Fibroblast of lung (primary cell): ENCODE measurements at regions not wholly inside any gene's neighbourhood (a gene's known extent, or its start where the extent isn't known, plus 50 kb on each side); places are given as distances from the start of the nearest gene placed in this dataset.

Source experiments
- DNase-seq, 2 donors: peaks; one replicate each; pipeline versions ENCODE4 v3.0.0 to v3.0.0-alpha.2; 2010; ENCODE audit warnings: low read depth in 2 of 2
- H2AFZ ChIP-seq: 2 replicates; pipeline ENCODE4 v1.5.1; 2012; ENCODE audit warnings: low read length, control low read depth, inconsistent platforms
- H3K27ac ChIP-seq: 2 replicates; pipeline ENCODE4 v1.5.1; 2011; ENCODE audit warnings: low read length, control low read depth; ENCODE audit not compliant: insufficient read depth
- H3K27me3 ChIP-seq: 2 replicates; pipeline ENCODE4 v1.5.1; 2011; ENCODE audit warnings: mild to moderate bottlenecking, low read length; ENCODE audit not compliant: control insufficient read depth, insufficient read depth
- H3K36me3 ChIP-seq: 2 replicates; pipeline ENCODE4 v1.5.1; 2011; ENCODE audit warnings: low read length; ENCODE audit not compliant: control insufficient read depth, insufficient read depth
- H3K4me1 ChIP-seq: 2 replicates; pipeline ENCODE4 v1.5.1; 2011; ENCODE audit warnings: low read length; ENCODE audit not compliant: control insufficient read depth, insufficient read depth; ENCODE audit errors: extremely low read depth
- H3K4me2 ChIP-seq: 2 replicates; pipeline ENCODE4 v1.5.1; 2011; ENCODE audit warnings: low read length, control low read depth; ENCODE audit not compliant: insufficient read depth; ENCODE audit errors: extremely low read depth
- H3K4me3 ChIP-seq, 4 experiments: fragments of 200-600 bp in 1 of 4; sonication (generic) in 1 of 4; replicated peaks in 1 of 4; 2 replicates each; pipeline ENCODE4 v1.5.1; 2011 to 2016; ENCODE audit warnings: low read length in 4 of 4, low read depth in 3 of 4, mild to moderate bottlenecking in 3 of 4, control low read depth in 2 of 4, inconsistent platforms in 1 of 4, mixed read lengths in 1 of 4; ENCODE audit not compliant: insufficient read depth in 1 of 4; ENCODE audit errors: control extremely low read depth in 1 of 4
- H3K79me2 ChIP-seq: 2 replicates; pipeline ENCODE4 v1.5.1; 2012; ENCODE audit warnings: mild to moderate bottlenecking, low read length, inconsistent platforms; ENCODE audit not compliant: control insufficient read depth, insufficient read depth
- H3K9ac ChIP-seq: 2 replicates; pipeline ENCODE4 v1.5.1; 2011; ENCODE audit warnings: mild to moderate bottlenecking, low read length, control low read depth; ENCODE audit not compliant: insufficient read depth
- H3K9me3 ChIP-seq: 2 replicates; pipeline ENCODE4 v1.5.1; 2012; ENCODE audit warnings: low read depth, low read length; ENCODE audit not compliant: control insufficient read depth, insufficient read depth
- H4K20me1 ChIP-seq: 2 replicates; pipeline ENCODE4 v1.5.1; 2011; ENCODE audit warnings: low read length; ENCODE audit not compliant: control insufficient read depth, insufficient read depth; ENCODE audit errors: extremely low read depth
- EZH2 ChIP-seq: IDR thresholded peaks from 2 replicates; pipeline ENCODE4 v1.5.1; 2012; ENCODE audit warnings: low read length, control low read depth, mild to moderate bottlenecking; ENCODE audit errors: missing control alignments
- TF ChIP-seq, protein P1 (sequence below), 2 donors: IDR thresholded peaks in 1 of 2; conservative IDR thresholded peaks in 1 of 2; 1 replicate in 1 of 2; 2 replicates in 1 of 2; pipeline ENCODE4 v1.5.1; 2011 to 2012; ENCODE audit warnings: low read length in 2 of 2, control low read depth in 1 of 2, inconsistent platforms in 1 of 2, low read depth in 1 of 2, mild to moderate bottlenecking in 1 of 2

- H3K27me3 ChIP-seq, result no peaks in the 10 kb centered on the region
- H3K9ac ChIP-seq, result no peak overlapping the region
- no peaks in the 10 kb centered on the region for H3K9me3 ChIP-seq
- H3K36me3 ChIP-seq, result no peaks in the 10 kb centered on the region
- H3K27ac ChIP-seq, result no peak overlapping the region
- TF ChIP-seq, protein P1, sequence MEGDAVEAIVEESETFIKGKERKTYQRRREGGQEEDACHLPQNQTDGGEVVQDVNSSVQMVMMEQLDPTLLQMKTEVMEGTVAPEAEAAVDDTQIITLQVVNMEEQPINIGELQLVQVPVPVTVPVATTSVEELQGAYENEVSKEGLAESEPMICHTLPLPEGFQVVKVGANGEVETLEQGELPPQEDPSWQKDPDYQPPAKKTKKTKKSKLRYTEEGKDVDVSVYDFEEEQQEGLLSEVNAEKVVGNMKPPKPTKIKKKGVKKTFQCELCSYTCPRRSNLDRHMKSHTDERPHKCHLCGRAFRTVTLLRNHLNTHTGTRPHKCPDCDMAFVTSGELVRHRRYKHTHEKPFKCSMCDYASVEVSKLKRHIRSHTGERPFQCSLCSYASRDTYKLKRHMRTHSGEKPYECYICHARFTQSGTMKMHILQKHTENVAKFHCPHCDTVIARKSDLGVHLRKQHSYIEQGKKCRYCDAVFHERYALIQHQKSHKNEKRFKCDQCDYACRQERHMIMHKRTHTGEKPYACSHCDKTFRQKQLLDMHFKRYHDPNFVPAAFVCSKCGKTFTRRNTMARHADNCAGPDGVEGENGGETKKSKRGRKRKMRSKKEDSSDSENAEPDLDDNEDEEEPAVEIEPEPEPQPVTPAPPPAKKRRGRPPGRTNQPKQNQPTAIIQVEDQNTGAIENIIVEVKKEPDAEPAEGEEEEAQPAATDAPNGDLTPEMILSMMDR (conservative IDR thresholded peaks at IDR 0.05 in 1 of 2, IDR thresholded peaks at IDR 0.05 in 1 of 2; ENCODE audit: low read depth in 1 of 2, low read length in 2 of 2), result no peak
- no peak for TF ChIP-seq EZH2
- no peaks in the 10 kb centered on the region for H3K4me1 ChIP-seq
- no peaks in the 10 kb centered on the region for H4K20me1 ChIP-seq
- H3K4me2 ChIP-seq, result no peak overlapping the region
- no peak overlapping the region for H3K4me3 ChIP-seq
- H2AFZ ChIP-seq, result no peak overlapping the region
- DNase-seq, result no peak
- no peaks in the 10 kb centered on the region for H3K79me2 ChIP-seq
Measured at GRCh38 chr4:1485280-1485679, 79.0 kb upstream of the NKX1-1 start.

DNA sequence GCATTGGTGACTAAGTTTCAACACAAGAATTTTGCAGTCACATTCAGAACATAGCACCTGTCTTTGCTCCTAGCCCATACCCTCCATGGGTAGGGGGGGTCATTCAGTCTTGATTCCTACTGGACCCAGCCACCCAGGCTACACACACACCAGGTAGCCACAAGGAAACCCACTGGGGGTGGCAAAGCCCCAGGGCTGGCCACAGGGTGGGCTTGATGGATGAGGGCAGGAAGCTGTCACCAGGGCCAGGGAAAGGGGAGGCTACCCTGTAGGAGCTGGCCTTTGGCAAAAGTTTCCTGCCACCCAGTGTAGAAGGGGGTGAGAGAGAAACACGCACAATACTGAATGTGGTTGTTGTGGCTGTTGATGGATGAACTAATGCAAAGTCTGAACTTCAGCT is 74.5 kb upstream of the NKX1-1 start:
- no peaks in the 10 kb centered on the region for H3K4me1 ChIP-seq
- H2AFZ ChIP-seq, result no peak overlapping the region
- no peak for DNase-seq
- H3K79me2 ChIP-seq, result no peaks in the 10 kb centered on the region
- no peak overlapping the region for H3K4me2 ChIP-seq
- no peak overlapping the region for H3K9ac ChIP-seq
- H4K20me1 ChIP-seq, result no peaks in the 10 kb centered on the region
- TF ChIP-seq EZH2, result no peak
- TF ChIP-seq, protein P1 (conservative IDR thresholded peaks at IDR 0.05 in 1 of 2, IDR thresholded peaks at IDR 0.05 in 1 of 2; ENCODE audit: low read depth in 1 of 2, low read length in 2 of 2), result no peak
- H3K4me3 ChIP-seq, result no peak overlapping the region
- no peaks in the 10 kb centered on the region for H3K27me3 ChIP-seq
- H3K9me3 ChIP-seq, result no peaks in the 10 kb centered on the region
- no peaks in the 10 kb centered on the region for H3K36me3 ChIP-seq
- no peak overlapping the region for H3K27ac ChIP-seq

- Histone ChIP-seq H2AFZ (no peak overlapping the region), H3K9ac (no peak overlapping the region)
- DNase-seq, result no peak
Measured at GRCh38 chr4:1479454-1479853, 73.2 kb upstream of the NKX1-1 start.

More at GRCh38 chr4:1479454-1479853, 73.2 kb upstream of the NKX1-1 start:
- H3K4me3 ChIP-seq, result no peak overlapping the region
- TF ChIP-seq, protein P1 (conservative IDR thresholded peaks at IDR 0.05 in 1 of 2, IDR thresholded peaks at IDR 0.05 in 1 of 2; ENCODE audit: low read depth in 1 of 2, low read length in 2 of 2), result no peak
- TF ChIP-seq EZH2, result no peak
- H3K27me3 ChIP-seq, result no peaks in the 10 kb centered on the region
- H3K4me2 ChIP-seq, result no peak overlapping the region
- H3K79me2 ChIP-seq, result no peaks in the 10 kb centered on the region
- no peak overlapping the region for H3K27ac ChIP-seq
- no peaks in the 10 kb centered on the region for H3K36me3 ChIP-seq
- no peaks in the 10 kb centered on the region for H3K9me3 ChIP-seq
- H4K20me1 ChIP-seq, result no peaks in the 10 kb centered on the region
- H3K4me1 ChIP-seq, result no peaks in the 10 kb centered on the region
